Retina (tissue), 1 donor: ENCODE measurements at regions not wholly inside any gene's neighbourhood (a gene's known extent, or its start where the extent isn't known, plus 50 kb on each side); places are given as distances from the start of the nearest gene placed in this dataset.

Experiments
- DNase-seq: peaks from one replicate; pipeline ENCODE4 v3.0.0-alpha.2; 2016

DNA sequence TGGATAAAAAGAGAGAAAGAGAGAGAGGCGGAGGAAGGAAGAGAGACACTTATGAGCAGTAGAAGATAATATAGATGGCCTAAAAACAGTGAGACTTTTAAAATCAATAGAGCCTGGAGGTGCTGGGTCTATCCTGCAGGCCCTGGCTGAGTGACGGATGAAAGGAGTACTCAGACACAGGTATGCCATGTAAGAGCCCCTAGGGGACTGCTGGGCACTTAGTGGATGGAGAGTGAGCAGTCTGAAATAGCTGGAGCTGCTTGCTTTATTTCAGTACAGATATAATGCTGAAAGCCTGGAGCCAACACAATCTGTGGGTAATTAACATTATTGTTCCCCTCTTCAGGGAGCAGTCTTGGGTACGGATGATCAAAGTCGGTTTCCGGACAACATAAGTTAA, 578.6 kb downstream of the SPOCK3 start:
- no peak for DNase-seq

- DNase-seq: no peak
Observed at GRCh38 chr4:166657261-166657660, 577.0 kb downstream of the SPOCK3 start.

DNA sequence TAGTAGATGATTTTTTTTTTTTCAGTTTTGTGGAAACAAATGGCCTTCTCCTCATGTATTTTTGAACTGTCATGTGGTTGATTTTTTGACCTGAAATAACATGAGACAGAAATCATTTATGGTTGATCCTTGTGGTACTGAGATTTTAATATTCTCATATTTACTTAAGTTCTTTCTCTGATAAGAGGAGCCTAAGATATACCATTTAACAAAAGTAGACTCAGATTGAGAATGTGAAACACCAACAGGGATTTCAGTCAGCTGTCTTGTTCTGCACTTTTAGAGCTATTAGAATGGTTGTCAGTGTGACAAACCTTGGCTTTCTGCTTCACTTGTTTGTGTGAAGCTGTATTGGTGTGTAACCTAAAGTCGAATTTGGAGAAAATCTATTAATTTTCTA, 575.7 kb downstream of the SPOCK3 start:
- DNase-seq: no peak

DNA sequence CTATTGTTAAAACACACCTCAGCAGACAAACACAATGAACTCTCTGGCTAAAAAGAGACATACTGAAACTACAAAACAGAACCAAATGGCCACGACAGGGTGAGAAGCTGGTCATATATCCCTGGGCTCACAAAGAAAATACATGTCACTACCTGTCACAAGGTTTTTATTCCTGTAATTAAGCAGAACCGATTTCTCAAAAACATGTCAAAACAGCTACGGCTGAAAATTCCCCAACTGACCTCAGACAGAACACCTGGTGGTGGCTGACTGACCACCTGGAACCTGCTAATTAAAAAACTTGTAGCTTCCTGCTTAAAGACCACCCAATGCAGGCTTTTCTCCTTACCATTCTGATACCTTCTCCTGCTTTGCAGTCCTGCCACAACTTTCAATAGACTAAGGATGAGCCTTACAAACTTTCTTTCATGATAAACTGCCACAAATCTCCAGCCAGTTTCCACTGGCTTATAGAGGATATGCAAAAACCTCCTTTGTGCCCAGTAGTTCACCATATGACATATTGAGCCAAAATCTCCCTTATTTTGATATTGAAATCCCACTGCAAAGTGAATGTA, 571.9 kb downstream of the SPOCK3 start:
- DNase-seq: no peak

DNA sequence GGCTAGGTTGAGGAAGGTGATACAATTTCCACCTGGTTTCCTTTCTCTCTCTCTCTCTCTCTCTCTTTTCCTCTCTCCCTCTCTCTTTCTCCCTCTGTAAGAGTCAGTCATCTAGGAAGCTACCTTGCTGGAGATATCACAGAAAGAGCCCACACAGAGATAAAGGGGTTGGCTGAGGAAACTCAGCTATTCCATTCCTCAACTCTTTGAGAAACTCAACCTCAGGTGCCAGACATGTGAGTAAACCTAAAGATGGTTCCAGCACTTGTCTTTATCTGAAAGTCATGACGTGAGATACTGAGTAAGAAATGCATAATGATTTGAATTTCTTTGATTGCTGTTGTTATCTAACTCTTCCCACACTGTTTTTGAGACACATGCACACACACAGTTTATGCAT, 564.0 kb downstream of the SPOCK3 start:
- DNase-seq: no peak

GRCh38 chr4:166673911-166674310, 560.4 kb downstream of the SPOCK3 start:
- no peak for DNase-seq

- no peak for DNase-seq
Observed at GRCh38 chr4:166675411-166675810, 558.9 kb downstream of the SPOCK3 start.

GRCh38 chr4:166680796-166681195, 553.5 kb downstream of the SPOCK3 start:
- DNase-seq: no peak

GRCh38 chr4:166682200-166682599, 552.1 kb downstream of the SPOCK3 start:
- DNase-seq: no peak
